Spleen (tissue), 11 donors: ENCODE measurements at regions not wholly inside any gene's neighbourhood (a gene's known extent, or its start where the extent isn't known, plus 50 kb on each side); places are given as distances from the start of the nearest gene placed in this dataset.
"Not testable (repeated sequence)": the region's sequence is repeated elsewhere in the genome, so short reads cannot be mapped to it uniquely, and the experiment has no call there.

Experiments
- DNase-seq: peaks from one replicate; pipeline ENCODE4 v3.0.0-alpha.2; 2020
- H3K27ac ChIP-seq, 8 donors: fragments of 200-600 bp; sonication (generic) in 7 of 8; 1 replicate in 4 of 8; 2 replicates in 4 of 8; pipeline versions ENCODE4 v1.5.0 to v1.8.0; 2016 to 2021; ENCODE audit warnings: inconsistent platforms in 4 of 8, mild to moderate bottlenecking in 4 of 8, moderate library complexity in 1 of 8
- H3K27me3 ChIP-seq, 7 donors: fragments of 200-600 bp; sonication (generic) in 6 of 7; replicated peaks in 1 of 7; 1 replicate in 4 of 7; 2 replicates in 3 of 7; pipeline versions ENCODE4 v1.5.0 to v1.8.0; 2016 to 2021; ENCODE audit warnings: inconsistent platforms in 3 of 7, mild to moderate bottlenecking in 1 of 7
- H3K36me3 ChIP-seq, 6 donors: fragments of 200-600 bp; sonication (generic) in 5 of 6; 1 replicate in 4 of 6; 2 replicates in 2 of 6; pipeline versions ENCODE4 v1.5.0 to v1.8.0; 2016 to 2021; ENCODE audit warnings: inconsistent platforms in 2 of 6
- H3K4me1 ChIP-seq, 6 donors: fragments of 200-600 bp; sonication (generic) in 5 of 6; 1 replicate in 3 of 6; 2 replicates in 3 of 6; pipeline versions ENCODE4 v1.5.0 to v1.8.0; 2016 to 2021; ENCODE audit warnings: inconsistent platforms in 3 of 6
- H3K4me3 ChIP-seq, 8 donors: fragments of 200-600 bp; sonication (generic) in 7 of 8; 1 replicate in 4 of 8; 2 replicates in 4 of 8; pipeline versions ENCODE4 v1.5.0 to v1.8.0; 2016 to 2021; ENCODE audit warnings: inconsistent platforms in 4 of 8, mild to moderate bottlenecking in 4 of 8, moderate library complexity in 2 of 8
- H3K9me3 ChIP-seq, 8 donors: fragments of 200-600 bp; sonication (generic) in 7 of 8; 1 replicate in 4 of 8; 2 replicates in 4 of 8; pipeline versions ENCODE4 v1.5.0 to v1.8.0; 2016 to 2021; ENCODE audit warnings: inconsistent platforms in 4 of 8
- CTCF ChIP-seq, 11 experiments: fragments of 200-600 bp in 7 of 11; fragments of 450-650 bp in 4 of 11; sonication (generic) in 4 of 11; IDR thresholded peaks in 8 of 11; conservative IDR thresholded peaks in 3 of 11; 1 replicate in 7 of 11; 2 replicates in 4 of 11; pipeline versions ENCODE4 v1.4.0 to v1.8.0; 2016 to 2021; ENCODE audit warnings: antibody characterized with exemption in 11 of 11, inconsistent platforms in 4 of 11, mild to moderate bottlenecking in 1 of 11
- POLR2A ChIP-seq, 3 donors: fragments of 450-650 bp; IDR thresholded peaks; one replicate each; pipeline ENCODE4 v1.5.1; 2017; ENCODE audit warnings: antibody characterized with exemption in 3 of 3, mild to moderate bottlenecking in 1 of 3
- POLR2AphosphoS5 ChIP-seq, 3 donors: sonication (generic); formaldehyde crosslinking; IDR thresholded peaks; one replicate each; pipeline ENCODE4 v1.5.1; 2017; ENCODE audit warnings: antibody characterized with exemption in 3 of 3
- WGBS, 5 donors: extraction: QIAGEN DNeasy Blood & Tissue Kit in 3 of 5; methylation state at CpG; one replicate each; pipeline versions ENCODE4 v1.1.5 to v1.1.7; 2013 to 2018; 5-methylcytosine and 5-hydroxymethylcytosine counted together
- intact Hi-C: fragments of 100-400 bp; cut with DNase I; formaldehyde crosslinking; loops from one replicate; pipeline ENCODE4 v1.15.0; 2023; ENCODE audit warnings: low total_unique reads
- donor health status: healthy with polysubstance abuse.
- donor health status: DM: no; HTN: no; CAD: no; lungs with moderate emphysema.
- donor health status: DM: no; HTN: no; CAD: no.
- donor health status: Bipolar disorder and iron deficiency.
- donor health status: healthy.
- donor health status: DM: no; HTN: no; CAD: no.
- donor health status: DM: yes; HTN: yes; CAD: no.

- no peak for DNase-seq
- peaks cover 0 to 25% (median 0%) of the 10 kb centered on the region in 7 donors for H3K27me3 ChIP-seq
- H3K36me3 ChIP-seq: no peaks in the 10 kb centered on the region
- TF ChIP-seq CTCF (IDR thresholded peaks at IDR 0.05 in 8 of 11, conservative IDR thresholded peaks at IDR 0.05 in 3 of 11): no peak
- TF ChIP-seq POLR2AphosphoS5 (IDR thresholded peaks at IDR 0.05): no peak
- TF ChIP-seq POLR2A (IDR thresholded peaks at IDR 0.05): no peak
- no peaks in the 10 kb centered on the region for H3K9me3 ChIP-seq
- H3K27ac ChIP-seq: no peak overlapping the region
- intact Hi-C loops: no loop called here
- WGBS, 5 donors: 67 to 93% (median 73%) methylated on average over 2 of the region's 2 CpGs
- no peak overlapping the region for H3K4me3 ChIP-seq
- H3K4me1 ChIP-seq: no peaks in the 10 kb centered on the region
Observed at GRCh38 chr11:123318623-123319022, 111.4 kb upstream of the GRAMD1B start.

- H3K27ac ChIP-seq, H3K4me1 ChIP-seq, H3K36me3 ChIP-seq, H3K9me3 ChIP-seq, intact Hi-C loops, DNase-seq, H3K4me3 ChIP-seq: not testable (repeated sequence)
- peaks cover 0 to 25% (median 0%) of the 10 kb centered on the region in 7 donors for H3K27me3 ChIP-seq
Observed at GRCh38 chr11:123318132-123318531, 111.9 kb upstream of the GRAMD1B start.

GRCh38 chr11:123316003-123316402 lies 114.1 kb upstream of the GRAMD1B start:
- Histone ChIP-seq H3K27ac (no peak overlapping the region), H3K36me3 (no peaks in the 10 kb centered on the region), H3K27me3 (peaks cover 0 to 20% (median 0%) of the 10 kb centered on the region in 7 donors), H3K4me1 (no peaks in the 10 kb centered on the region), H3K9me3 (no peaks in the 10 kb centered on the region), H3K4me3 (no peak overlapping the region)
- DNase-seq: no peak
- intact Hi-C loops: no loop called here
- WGBS, 5 donors: 72 to 89% (median 84%) methylated on average over 6 of the region's 6 CpGs
- TF ChIP-seq POLR2A (IDR thresholded peaks at IDR 0.05): no peak
- TF ChIP-seq CTCF (IDR thresholded peaks at IDR 0.05 in 8 of 11, conservative IDR thresholded peaks at IDR 0.05 in 3 of 11): no peak
- no peak for TF ChIP-seq POLR2AphosphoS5 (IDR thresholded peaks at IDR 0.05)

- no peaks in the 10 kb centered on the region for H3K36me3 ChIP-seq
- H3K4me3 ChIP-seq: no peak overlapping the region
- TF ChIP-seq POLR2AphosphoS5 (IDR thresholded peaks at IDR 0.05) (no peak), CTCF (IDR thresholded peaks at IDR 0.05 in 8 of 11, conservative IDR thresholded peaks at IDR 0.05 in 3 of 11) (no peak), POLR2A (IDR thresholded peaks at IDR 0.05) (no peak)
- intact Hi-C loops: no loop called here
- WGBS, 5 donors: 85 to 89% (median 85%) methylated on average over 11 of the region's 11 CpGs
- no peaks in the 10 kb centered on the region for H3K4me1 ChIP-seq
- no peaks in the 10 kb centered on the region for H3K9me3 ChIP-seq
- H3K27me3 ChIP-seq: peaks cover 0 to 11% (median 0%) of the 10 kb centered on the region in 7 donors
- H3K27ac ChIP-seq: no peak overlapping the region
- DNase-seq: no peak
Observed at GRCh38 chr11:123314972-123315371, 115.1 kb upstream of the GRAMD1B start.

GRCh38 chr11:123313262-123313661 lies 116.8 kb upstream of the GRAMD1B start:
- intact Hi-C loops: no loop called here
- H3K4me1 ChIP-seq: no peaks in the 10 kb centered on the region
- WGBS, 5 donors: 91 to 98% (median 96%) methylated on average over 5 of the region's 5 CpGs

More at GRCh38 chr11:123313262-123313661, 116.8 kb upstream of the GRAMD1B start:
- no peak overlapping the region for H3K27ac ChIP-seq
- H3K9me3 ChIP-seq: no peaks in the 10 kb centered on the region
- H3K27me3 ChIP-seq: peaks cover 0 to 9% (median 0%) of the 10 kb centered on the region in 7 donors
- DNase-seq: no peak
- no peaks in the 10 kb centered on the region for H3K36me3 ChIP-seq
- no peak overlapping the region for H3K4me3 ChIP-seq
- TF ChIP-seq CTCF (IDR thresholded peaks at IDR 0.05 in 8 of 11, conservative IDR thresholded peaks at IDR 0.05 in 3 of 11): no peak
- TF ChIP-seq POLR2AphosphoS5 (IDR thresholded peaks at IDR 0.05): no peak
- TF ChIP-seq POLR2A (IDR thresholded peaks at IDR 0.05): no peak
